ENCODE measurements at regions not wholly inside any gene's neighbourhood (a gene's known extent, or its start where the extent isn't known, plus 50 kb on each side); places are given as distances from the start of the nearest gene placed in this dataset.

GRCh38 chr5:8521991-8522390 is 653.0 kb downstream of the MTRR start:
- Histone ChIP-seq H4K20me1 (ENCODE audit: low read depth, low read length) (no peaks in the 10 kb centered on the region), H3K4me2 (ENCODE audit: low read depth, low read length, poor library complexity, severe bottlenecking) (no peak overlapping the region), H3K9me2 (replicated peaks; ENCODE audit: insufficient read depth, low read length) (no peaks in the 10 kb centered on the region), H3F3A (ENCODE audit: insufficient read depth) (no peaks in the 10 kb centered on the region), H3K79me2 (ENCODE audit: insufficient read depth, low read length) (no peaks in the 10 kb centered on the region), H2AFZ (ENCODE audit: low read depth, low read length, severe bottlenecking) (no peak overlapping the region), H3K4me3 (ENCODE audit: insufficient read depth, low read length, poor library complexity, severe bottlenecking) (no peak overlapping the region), H3K27me3 (ENCODE audit: low read length) (no peaks in the 10 kb centered on the region), H3K36me3 (ENCODE audit: low read length) (no peaks in the 10 kb centered on the region), H3K27ac (ENCODE audit: low read depth, low read length) (no peak overlapping the region), H3K9ac (ENCODE audit: low read length) (no peak overlapping the region), H3K9me3 (ENCODE audit: insufficient read depth, low read length) (no peaks in the 10 kb centered on the region)
- no peak for TF ChIP-seq CTCF (IDR thresholded peaks at IDR 0.05; ENCODE audit: insufficient read depth, low read length, poor library complexity, severe bottlenecking)
- no peak for TF ChIP-seq EZH2phosphoT487 (conservative IDR thresholded peaks at IDR 0.05; ENCODE audit: low read length)

GRCh38 chr5:8522646-8523045 is 653.7 kb downstream of the MTRR start:
- Histone ChIP-seq H3K27me3 (ENCODE audit: low read length) (no peaks in the 10 kb centered on the region), H3K79me2 (ENCODE audit: insufficient read depth, low read length) (no peaks in the 10 kb centered on the region), H3K36me3 (ENCODE audit: low read length) (no peaks in the 10 kb centered on the region), H3K9me2 (replicated peaks; ENCODE audit: insufficient read depth, low read length) (no peaks in the 10 kb centered on the region), H3K4me2 (ENCODE audit: low read depth, low read length, poor library complexity, severe bottlenecking) (no peak overlapping the region), H3F3A (ENCODE audit: insufficient read depth) (no peaks in the 10 kb centered on the region), H3K4me3 (ENCODE audit: insufficient read depth, low read length, poor library complexity, severe bottlenecking) (no peak overlapping the region), H3K27ac (ENCODE audit: low read depth, low read length) (no peak overlapping the region), H2AFZ (ENCODE audit: low read depth, low read length, severe bottlenecking) (no peak overlapping the region), H3K9ac (ENCODE audit: low read length) (no peak overlapping the region), H3K9me3 (ENCODE audit: insufficient read depth, low read length) (no peaks in the 10 kb centered on the region), H4K20me1 (ENCODE audit: low read depth, low read length) (no peaks in the 10 kb centered on the region)
- TF ChIP-seq CTCF (IDR thresholded peaks at IDR 0.05; ENCODE audit: insufficient read depth, low read length, poor library complexity, severe bottlenecking) (no peak), EZH2phosphoT487 (conservative IDR thresholded peaks at IDR 0.05; ENCODE audit: low read length) (no peak)

DNA sequence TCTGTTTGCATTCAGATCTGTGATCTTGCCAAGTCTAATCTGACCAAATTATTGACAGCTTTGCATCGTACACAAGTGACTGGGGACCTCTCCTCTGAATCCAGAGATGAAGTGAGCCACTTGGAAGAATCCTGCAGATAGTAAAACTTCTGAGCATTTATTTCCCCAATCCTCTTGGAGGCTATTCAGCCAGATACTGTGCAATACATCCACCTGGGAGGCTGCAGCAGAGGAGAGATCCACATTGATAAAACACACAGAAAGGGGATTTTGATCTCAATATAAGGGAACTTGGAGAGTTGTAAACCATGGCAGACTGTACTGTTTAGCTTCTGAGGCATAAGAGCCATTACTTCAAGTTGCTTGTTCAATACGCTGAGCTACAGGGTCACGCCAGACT is 654.6 kb downstream of the MTRR start:
- H3F3A ChIP-seq (ENCODE audit: insufficient read depth) = no peaks in the 10 kb centered on the region
- H3K4me3 ChIP-seq (ENCODE audit: insufficient read depth, low read length, poor library complexity, severe bottlenecking) = no peak overlapping the region
- H2AFZ ChIP-seq (ENCODE audit: low read depth, low read length, severe bottlenecking) = no peak overlapping the region
- no peaks in the 10 kb centered on the region for H3K9me3 ChIP-seq (ENCODE audit: insufficient read depth, low read length)
- H3K36me3 ChIP-seq (ENCODE audit: low read length) = no peaks in the 10 kb centered on the region
- no peak overlapping the region for H3K4me2 ChIP-seq (ENCODE audit: low read depth, low read length, poor library complexity, severe bottlenecking)
- no peaks in the 10 kb centered on the region for H3K27me3 ChIP-seq (ENCODE audit: low read length)
- TF ChIP-seq EZH2phosphoT487 (conservative IDR thresholded peaks at IDR 0.05; ENCODE audit: low read length) (no peak), CTCF (IDR thresholded peaks at IDR 0.05; ENCODE audit: insufficient read depth, low read length, poor library complexity, severe bottlenecking) (no peak)
- H3K27ac ChIP-seq (ENCODE audit: low read depth, low read length) = no peak overlapping the region
- H3K79me2 ChIP-seq (ENCODE audit: insufficient read depth, low read length) = no peaks in the 10 kb centered on the region
- no peak overlapping the region for H3K9ac ChIP-seq (ENCODE audit: low read length)
- H4K20me1 ChIP-seq (ENCODE audit: low read depth, low read length) = no peaks in the 10 kb centered on the region
- H3K9me2 ChIP-seq (replicated peaks; ENCODE audit: insufficient read depth, low read length) = no peaks in the 10 kb centered on the region

- Histone ChIP-seq H3K9ac (ENCODE audit: low read length) (no peak overlapping the region), H3K27me3 (ENCODE audit: low read length) (no peaks in the 10 kb centered on the region), H3K4me2 (ENCODE audit: low read depth, low read length, poor library complexity, severe bottlenecking) (no peak overlapping the region), H3K4me3 (ENCODE audit: insufficient read depth, low read length, poor library complexity, severe bottlenecking) (no peak overlapping the region), H3K79me2 (ENCODE audit: insufficient read depth, low read length) (no peaks in the 10 kb centered on the region), H3K9me2 (replicated peaks; ENCODE audit: insufficient read depth, low read length) (no peaks in the 10 kb centered on the region), H3F3A (ENCODE audit: insufficient read depth) (no peaks in the 10 kb centered on the region), H3K27ac (ENCODE audit: low read depth, low read length) (no peak overlapping the region), H3K36me3 (ENCODE audit: low read length) (no peaks in the 10 kb centered on the region), H2AFZ (ENCODE audit: low read depth, low read length, severe bottlenecking) (no peak overlapping the region), H4K20me1 (ENCODE audit: low read depth, low read length) (no peaks in the 10 kb centered on the region), H3K9me3 (ENCODE audit: insufficient read depth, low read length) (no peaks in the 10 kb centered on the region)
- no peak for TF ChIP-seq EZH2phosphoT487 (conservative IDR thresholded peaks at IDR 0.05; ENCODE audit: low read length)
- TF ChIP-seq CTCF (IDR thresholded peaks at IDR 0.05; ENCODE audit: insufficient read depth, low read length, poor library complexity, severe bottlenecking) = no peak
Observed at GRCh38 chr5:8525819-8526218, 656.9 kb downstream of the MTRR start.
